Epithelial cell of prostate (primary cell): ENCODE measurements at regions not wholly inside any gene's neighbourhood (a gene's known extent, or its start where the extent isn't known, plus 50 kb on each side); places are given as distances from the start of the nearest gene placed in this dataset.

Experiments used
- DNase-seq: peaks from one replicate; pipeline ENCODE4 v3.0.0-alpha.2; 2011; ENCODE audit warnings: low read depth, low spot score
- H3K27ac ChIP-seq: fragments of 450-650 bp; 2 replicates; pipeline ENCODE4 v1.5.1; 2017; ENCODE audit warnings: mild to moderate bottlenecking

- no peak overlapping the region for H3K27ac ChIP-seq
- no peak for DNase-seq
These were observed 505.9 kb upstream of the MANEA start for GRCh38 chr6:95071464-95071863.

GRCh38 chr6:95078457-95078856 lies 498.9 kb upstream of the MANEA start:
- H3K27ac ChIP-seq, result no peak overlapping the region
- no peak for DNase-seq

- no peak for DNase-seq
- no peak overlapping the region for H3K27ac ChIP-seq
These were observed 496.1 kb upstream of the MANEA start for GRCh38 chr6:95081231-95081630.

- no peak for DNase-seq
- no peak overlapping the region for H3K27ac ChIP-seq
These were observed 495.4 kb upstream of the MANEA start for GRCh38 chr6:95081949-95082348.

GRCh38 chr6:95083506-95083905 lies 493.8 kb upstream of the MANEA start:
- no peak for DNase-seq
- H3K27ac ChIP-seq, result no peak overlapping the region

- no peak for DNase-seq
- no peak overlapping the region for H3K27ac ChIP-seq
These were observed 492.5 kb upstream of the MANEA start for GRCh38 chr6:95084867-95085266.

- peak overlapping the region; percentile 43 for H3K27ac ChIP-seq
- peak; percentile 62 for DNase-seq
These were observed 489.8 kb upstream of the MANEA start for GRCh38 chr6:95087394-95088097.

- peak overlapping the region; percentile 86 for H3K27ac ChIP-seq
These were observed 485.4 kb upstream of the MANEA start for GRCh38 chr6:95091823-95092436.

GRCh38 chr6:95093154-95093553 lies 484.2 kb upstream of the MANEA start:
- peak overlapping the region; percentile 86 for H3K27ac ChIP-seq
- DNase-seq, result no peak

More at GRCh38 chr6:95091823-95092436, 485.4 kb upstream of the MANEA start:
- no peak for DNase-seq

GRCh38 chr6:95094751-95095663 lies 482.3 kb upstream of the MANEA start:
- H3K27ac ChIP-seq, result peak overlapping the region; percentile 86
- peak; percentile 60 for DNase-seq

GRCh38 chr6:95095855-95096254 lies 481.5 kb upstream of the MANEA start:
- peak overlapping the region; percentile 86 for H3K27ac ChIP-seq
- no peak for DNase-seq

GRCh38 chr6:95099410-95099809 lies 477.9 kb upstream of the MANEA start:
- DNase-seq, result no peak
- no peak overlapping the region for H3K27ac ChIP-seq

- DNase-seq, result no peak
- no peak overlapping the region for H3K27ac ChIP-seq
These were observed 468.1 kb upstream of the MANEA start for GRCh38 chr6:95109212-95109611.

- no peak for DNase-seq
- H3K27ac ChIP-seq, result no peak overlapping the region
These were observed 466.6 kb upstream of the MANEA start for GRCh38 chr6:95110767-95111166.

- H3K27ac ChIP-seq, result no peak overlapping the region
- peak; percentile 20 for DNase-seq
These were observed 460.1 kb upstream of the MANEA start for GRCh38 chr6:95117236-95117635.

GRCh38 chr6:95119927-95120326 lies 457.4 kb upstream of the MANEA start:
- H3K27ac ChIP-seq, result no peak overlapping the region
- DNase-seq, result no peak

GRCh38 chr6:95120984-95121383 lies 456.4 kb upstream of the MANEA start:
- DNase-seq, result no peak

GRCh38 chr6:95127261-95127660 lies 450.1 kb upstream of the MANEA start:
- no peak overlapping the region for H3K27ac ChIP-seq

More at GRCh38 chr6:95120984-95121383, 456.4 kb upstream of the MANEA start:
- no peak overlapping the region for H3K27ac ChIP-seq

GRCh38 chr6:95128439-95128838 lies 448.9 kb upstream of the MANEA start:
- DNase-seq, result no peak
- no peak overlapping the region for H3K27ac ChIP-seq

More at GRCh38 chr6:95127261-95127660, 450.1 kb upstream of the MANEA start:
- DNase-seq, result no peak

GRCh38 chr6:95128947-95129346 lies 448.4 kb upstream of the MANEA start:
- no peak overlapping the region for H3K27ac ChIP-seq
- no peak for DNase-seq

- H3K27ac ChIP-seq, result no peak overlapping the region
- peak; percentile 16 for DNase-seq
These were observed 443.8 kb upstream of the MANEA start for GRCh38 chr6:95133578-95133977.
